ENCODE measurements at regions not wholly inside any gene's neighbourhood (a gene's known extent, or its start where the extent isn't known, plus 50 kb on each side); places are given as distances from the start of the nearest gene placed in this dataset.

GRCh38 chr13:57063007-57063406 lies 77.7 kb upstream of the PRR20A start (continued):
- no peak for TF ChIP-seq EZH2 (IDR thresholded peaks at IDR 0.05; ENCODE audit: low read depth, low read length, severe bottlenecking)
- TF ChIP-seq HDAC6 (IDR thresholded peaks at IDR 0.05; ENCODE audit: low read depth, low read length) = no peak
- TF ChIP-seq USF2 (IDR thresholded peaks at IDR 0.05; ENCODE audit: low read length) = no peak
- no peak for TF ChIP-seq POLR2A (IDR thresholded peaks at IDR 0.05; ENCODE audit: control extremely low read depth in 1 of 2, low read depth in 2 of 2, low read length in 2 of 2)
- TF ChIP-seq BACH1 (IDR thresholded peaks at IDR 0.05; ENCODE audit: low read length) = no peak
- TF ChIP-seq ASH2L (IDR thresholded peaks at IDR 0.05; ENCODE audit: low read length) = no peak
- TF ChIP-seq RNF2 (IDR thresholded peaks at IDR 0.05; ENCODE audit: borderline replicate concordance, low read depth, low read length, missing control alignments, poor library complexity, severe bottlenecking) = no peak

Measured in H1 (cell line).